ENCODE measurements at regions not wholly inside any gene's neighbourhood (a gene's known extent, or its start where the extent isn't known, plus 50 kb on each side); places are given as distances from the start of the nearest gene placed in this dataset.

- ATAC-seq = no peak
- 85 to 87% (median 86%) methylated on average over 7 of the region's 7 CpGs for WGBS, 3 donors
Observed at GRCh38 chr20:24837781-24838450, 111.2 kb upstream of the CST7 start.

GRCh38 chr20:24838546-24839535 lies 110.2 kb upstream of the CST7 start:
- H3K36me3 ChIP-seq (ENCODE audit: insufficient read depth in 1 of 2, low read depth in 1 of 2) = no peaks in the 10 kb centered on the region
- no peak for ATAC-seq
- no peak overlapping the region for H3K4me3 ChIP-seq
- intact Hi-C loops (cut with DNase I) = no loop called here
- no peaks in the 10 kb centered on the region for H3K9me3 ChIP-seq
- WGBS, 3 donors = 69 to 79% (median 70%) methylated on average over 8 of the region's 8 CpGs
- H3K27ac ChIP-seq = no peak overlapping the region
- no peak for TF ChIP-seq CTCF (IDR thresholded peaks at IDR 0.05)
- no peaks in the 10 kb centered on the region for H3K27me3 ChIP-seq (ENCODE audit: insufficient read depth in 3 of 3, low read length in 2 of 3)
- H3K4me1 ChIP-seq = no peaks in the 10 kb centered on the region
- DNase-seq = no peak

More at GRCh38 chr20:24837781-24838450, 111.2 kb upstream of the CST7 start:
- Histone ChIP-seq H3K9me3 (no peaks in the 10 kb centered on the region), H3K27me3 (ENCODE audit: insufficient read depth in 3 of 3, low read length in 2 of 3) (no peaks in the 10 kb centered on the region), H3K36me3 (ENCODE audit: insufficient read depth in 1 of 2, low read depth in 1 of 2) (no peaks in the 10 kb centered on the region), H3K4me1 (no peaks in the 10 kb centered on the region), H3K27ac (no peak overlapping the region), H3K4me3 (no peak overlapping the region)
- DNase-seq = no peak
- intact Hi-C loops (cut with DNase I) = no loop called here
- TF ChIP-seq CTCF (IDR thresholded peaks at IDR 0.05) = no peak

GRCh38 chr20:24840121-24840713 lies 108.9 kb upstream of the CST7 start:
- H3K4me3 ChIP-seq = no peak overlapping the region
- no peaks in the 10 kb centered on the region for H3K36me3 ChIP-seq (ENCODE audit: insufficient read depth in 1 of 2, low read depth in 1 of 2)
- no peaks in the 10 kb centered on the region for H3K27me3 ChIP-seq (ENCODE audit: insufficient read depth in 3 of 3, low read length in 2 of 3)
- no peak for TF ChIP-seq CTCF (IDR thresholded peaks at IDR 0.05)
- H3K4me1 ChIP-seq = no peaks in the 10 kb centered on the region
- H3K9me3 ChIP-seq = no peaks in the 10 kb centered on the region
- intact Hi-C loops (cut with DNase I) = no loop called here
- ATAC-seq (no peak), DNase-seq (no peak)
- WGBS, 3 donors = 63 to 75% (median 65%) methylated on average over 8 of the region's 8 CpGs
- no peak overlapping the region for H3K27ac ChIP-seq

- H3K4me3 ChIP-seq = no peak overlapping the region
- no peak for TF ChIP-seq CTCF (IDR thresholded peaks at IDR 0.05)
- WGBS, 3 donors = 58 to 61% (median 58%) methylated on average over 12 of the region's 12 CpGs
- H3K27ac ChIP-seq = no peak overlapping the region
- intact Hi-C loops (cut with DNase I) = no loop called here
- H3K4me1 ChIP-seq = no peaks in the 10 kb centered on the region
- no peak for ATAC-seq
- DNase-seq = no peak
- H3K9me3 ChIP-seq = no peaks in the 10 kb centered on the region
- H3K36me3 ChIP-seq (ENCODE audit: insufficient read depth in 1 of 2, low read depth in 1 of 2) = no peaks in the 10 kb centered on the region
- H3K27me3 ChIP-seq (ENCODE audit: insufficient read depth in 3 of 3, low read length in 2 of 3) = no peaks in the 10 kb centered on the region
Observed at GRCh38 chr20:24842274-24842917, 106.7 kb upstream of the CST7 start.
